ENCODE measurements at regions not wholly inside any gene's neighbourhood (a gene's known extent, or its start where the extent isn't known, plus 50 kb on each side); places are given as distances from the start of the nearest gene placed in this dataset.
"Not testable (repeated sequence)": the region's sequence is repeated elsewhere in the genome, so short reads cannot be mapped to it uniquely, and the experiment has no call there.

DNA sequence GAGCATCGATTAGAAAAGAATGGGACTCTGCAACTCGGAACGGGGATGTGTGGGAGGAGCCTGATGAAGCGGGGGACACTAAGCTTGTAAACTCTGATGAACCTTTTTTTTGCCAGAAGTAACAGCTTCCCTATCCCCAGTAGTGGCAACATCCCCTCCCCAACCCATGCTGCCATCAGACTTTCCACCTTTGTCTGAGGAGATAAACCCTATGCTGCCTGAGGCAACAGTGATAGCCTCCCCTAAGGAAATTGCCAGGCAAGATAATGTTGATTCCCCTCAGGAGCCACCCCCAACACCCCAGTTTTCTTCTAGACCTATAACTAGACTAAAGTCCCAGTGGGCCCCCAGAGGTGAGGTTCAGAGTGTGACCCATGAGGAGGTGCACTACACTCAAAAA is 173.7 kb downstream of the AKR1D1 start:
- TF ChIP-seq, protein P1, sequence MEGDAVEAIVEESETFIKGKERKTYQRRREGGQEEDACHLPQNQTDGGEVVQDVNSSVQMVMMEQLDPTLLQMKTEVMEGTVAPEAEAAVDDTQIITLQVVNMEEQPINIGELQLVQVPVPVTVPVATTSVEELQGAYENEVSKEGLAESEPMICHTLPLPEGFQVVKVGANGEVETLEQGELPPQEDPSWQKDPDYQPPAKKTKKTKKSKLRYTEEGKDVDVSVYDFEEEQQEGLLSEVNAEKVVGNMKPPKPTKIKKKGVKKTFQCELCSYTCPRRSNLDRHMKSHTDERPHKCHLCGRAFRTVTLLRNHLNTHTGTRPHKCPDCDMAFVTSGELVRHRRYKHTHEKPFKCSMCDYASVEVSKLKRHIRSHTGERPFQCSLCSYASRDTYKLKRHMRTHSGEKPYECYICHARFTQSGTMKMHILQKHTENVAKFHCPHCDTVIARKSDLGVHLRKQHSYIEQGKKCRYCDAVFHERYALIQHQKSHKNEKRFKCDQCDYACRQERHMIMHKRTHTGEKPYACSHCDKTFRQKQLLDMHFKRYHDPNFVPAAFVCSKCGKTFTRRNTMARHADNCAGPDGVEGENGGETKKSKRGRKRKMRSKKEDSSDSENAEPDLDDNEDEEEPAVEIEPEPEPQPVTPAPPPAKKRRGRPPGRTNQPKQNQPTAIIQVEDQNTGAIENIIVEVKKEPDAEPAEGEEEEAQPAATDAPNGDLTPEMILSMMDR (IDR thresholded peaks at IDR 0.05; ENCODE audit: control insufficient read depth, extremely low read depth, insufficient read depth) = no peak
- no peak overlapping the region for H3K4me3 ChIP-seq (ENCODE audit: low read depth, low read length)
- DNase-seq (ENCODE audit: low read depth) = no peak

DNA sequence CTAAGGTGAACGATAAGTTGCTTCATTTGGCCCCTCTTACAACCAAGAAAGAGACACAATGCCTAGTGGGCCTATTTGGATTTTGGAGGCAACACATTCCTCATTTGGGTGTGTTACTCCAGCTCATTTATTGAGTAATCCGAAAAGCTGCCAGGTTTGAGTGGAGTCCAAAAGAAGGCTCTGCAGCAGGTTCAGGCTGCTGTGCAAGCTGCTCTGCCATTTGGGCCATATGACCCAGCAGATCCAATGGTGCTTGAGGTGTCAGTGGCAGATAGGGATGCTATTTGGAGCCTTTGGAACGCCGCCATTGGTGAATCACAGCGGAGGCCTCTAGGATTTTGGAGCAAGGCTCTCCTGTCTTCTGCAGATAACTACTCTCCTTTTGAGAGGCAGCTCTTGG is 176.4 kb downstream of the AKR1D1 start:
- DNase-seq (ENCODE audit: low read depth); H3K4me3 ChIP-seq (ENCODE audit: low read depth, low read length): not testable (repeated sequence)

DNA sequence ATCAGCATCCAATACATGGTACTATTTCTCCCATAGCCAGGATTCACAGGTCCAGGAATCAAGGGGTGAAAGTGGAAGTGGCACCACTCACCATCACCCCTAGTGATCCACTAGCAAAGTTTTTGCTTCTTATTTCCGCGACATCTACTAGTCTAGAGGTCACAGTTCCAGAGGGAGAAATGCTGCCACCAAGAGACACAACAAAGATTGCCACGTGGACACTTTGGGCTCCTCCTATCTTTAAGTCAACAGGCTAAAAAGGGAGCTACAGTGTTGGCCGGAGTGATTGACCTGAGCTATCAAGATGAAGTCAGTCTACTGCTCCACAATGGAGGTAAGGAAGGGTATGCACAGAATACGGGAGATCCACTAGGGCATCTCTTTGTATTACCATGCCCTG is 178.2 kb downstream of the AKR1D1 start:
- TF ChIP-seq, protein P1 (IDR thresholded peaks at IDR 0.05; ENCODE audit: control insufficient read depth, extremely low read depth, insufficient read depth) = no peak
- no peak overlapping the region for H3K4me3 ChIP-seq (ENCODE audit: low read depth, low read length)
- no peak for DNase-seq (ENCODE audit: low read depth)

DNA sequence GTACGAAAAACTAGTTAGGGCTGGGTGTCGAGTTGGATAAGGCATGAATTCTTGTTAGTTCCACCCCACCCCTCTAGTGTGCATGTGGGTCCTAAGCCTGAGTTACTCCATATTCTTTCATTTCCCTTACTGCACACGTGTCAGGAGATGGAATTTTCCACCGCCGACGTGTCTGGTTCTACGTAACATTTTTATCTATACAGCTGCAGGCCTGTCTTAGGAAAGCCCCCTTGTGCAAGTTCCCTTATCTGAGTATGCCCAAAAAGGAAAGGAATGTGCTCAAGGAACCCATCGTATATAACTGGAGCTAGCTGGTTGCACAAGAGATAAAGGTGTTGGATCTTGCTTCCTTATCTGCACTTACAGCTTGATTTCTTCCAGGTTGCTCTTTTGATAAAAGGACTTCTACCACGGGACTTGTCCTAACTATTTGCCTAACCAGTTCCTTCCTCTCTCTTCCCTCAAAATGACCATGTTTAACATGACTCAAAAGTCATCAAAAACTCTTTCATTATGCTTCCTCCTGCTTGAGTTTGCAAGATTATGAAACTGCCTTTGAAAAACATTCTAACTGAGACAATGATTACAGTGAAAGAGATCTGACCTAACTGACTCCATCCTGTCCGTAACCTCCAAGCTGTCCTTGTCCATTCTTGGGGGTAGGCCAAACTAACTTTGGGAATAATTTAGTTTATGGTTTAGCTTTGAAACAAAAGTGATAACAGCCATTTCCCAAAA is 181.4 kb downstream of the AKR1D1 start:
- DNase-seq (ENCODE audit: low read depth) = no peak
- H3K4me3 ChIP-seq (ENCODE audit: low read depth, low read length) = no peak overlapping the region
- TF ChIP-seq, protein P1 (IDR thresholded peaks at IDR 0.05; ENCODE audit: control insufficient read depth, extremely low read depth, insufficient read depth) = no peak

DNA sequence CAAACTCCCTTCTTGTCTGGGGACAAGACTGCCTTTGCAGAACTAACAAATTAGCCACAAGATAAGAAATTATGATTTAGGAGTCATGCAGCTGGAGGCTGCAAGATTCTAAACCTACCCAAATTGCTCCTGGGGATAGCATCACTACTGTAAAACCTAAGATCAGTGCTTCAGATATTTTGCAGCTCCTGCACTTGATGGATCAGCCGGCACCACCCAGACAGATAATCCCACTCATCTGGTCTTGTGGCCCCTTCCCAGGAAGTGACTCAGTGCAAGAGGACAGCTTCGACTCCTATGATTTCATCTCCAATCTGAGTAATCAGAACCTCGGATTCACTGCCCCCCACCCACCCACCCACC is 181.9 kb downstream of the AKR1D1 start:
- DNase-seq (ENCODE audit: low read depth) = no peak
- no peak overlapping the region for H3K4me3 ChIP-seq (ENCODE audit: low read depth, low read length)
- TF ChIP-seq, protein P1 (IDR thresholded peaks at IDR 0.05; ENCODE audit: control insufficient read depth, extremely low read depth, insufficient read depth) = no peak

DNA sequence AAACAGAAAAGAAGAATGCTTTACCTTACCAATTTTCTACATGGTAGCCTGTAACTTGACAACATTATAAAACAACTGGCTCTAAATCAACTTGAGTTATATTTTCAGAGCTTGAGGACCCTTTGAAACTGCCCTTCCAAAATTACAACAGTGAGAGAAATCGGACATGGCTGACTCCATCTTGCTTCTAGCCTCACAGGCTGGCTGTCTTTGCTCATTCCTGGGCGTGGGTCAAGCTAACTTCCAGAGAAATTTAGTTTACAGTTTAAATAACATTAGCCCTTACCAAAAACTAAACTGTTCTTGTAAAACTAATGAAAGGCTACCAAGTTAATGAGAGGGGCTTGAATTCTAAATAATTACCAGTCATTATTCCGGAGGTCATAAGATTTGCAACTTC is 183.4 kb downstream of the AKR1D1 start:
- TF ChIP-seq, protein P1 (IDR thresholded peaks at IDR 0.05; ENCODE audit: control insufficient read depth, extremely low read depth, insufficient read depth) = no peak
- no peak overlapping the region for H3K4me3 ChIP-seq (ENCODE audit: low read depth, low read length)
- no peak for DNase-seq (ENCODE audit: low read depth)

DNA sequence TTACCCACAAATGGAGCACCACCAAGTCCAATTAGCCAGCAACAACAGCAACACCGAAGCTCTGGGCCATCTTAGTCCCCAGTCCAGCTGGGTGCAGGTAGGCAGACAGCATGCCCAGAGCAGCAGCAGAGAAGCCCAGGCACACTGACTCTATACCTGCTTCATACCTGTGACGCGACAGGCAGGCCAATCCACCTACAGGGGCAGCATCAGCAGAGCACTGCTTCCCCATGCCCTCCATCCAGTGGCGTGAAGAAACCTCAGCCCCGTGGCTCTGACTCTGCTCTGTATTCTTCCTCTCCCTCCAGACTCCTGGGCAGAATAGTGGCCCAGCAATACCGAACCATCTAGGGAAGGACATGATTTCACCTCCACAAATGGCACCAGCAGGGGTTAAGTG is 191.7 kb downstream of the AKR1D1 start:
- no peak for DNase-seq (ENCODE audit: low read depth)
- TF ChIP-seq, protein P1 (IDR thresholded peaks at IDR 0.05; ENCODE audit: control insufficient read depth, extremely low read depth, insufficient read depth) = no peak
- H3K4me3 ChIP-seq (ENCODE audit: low read depth, low read length) = no peak overlapping the region

Data from LNCaP clone FGC (cell line).